Epithelial cell of esophagus (primary cell): ENCODE measurements at regions not wholly inside any gene's neighbourhood (a gene's known extent, or its start where the extent isn't known, plus 50 kb on each side); places are given as distances from the start of the nearest gene placed in this dataset.

Source experiments
- DNase-seq: peaks from one replicate; pipeline ENCODE4 v3.0.0; 2010; ENCODE audit warnings: low read depth
- H3K4me3 ChIP-seq: 2 replicates; pipeline ENCODE4 v1.5.1; 2011; ENCODE audit warnings: mild to moderate bottlenecking, low read length, control low read depth
- TF ChIP-seq, protein P1 (sequence below): IDR thresholded peaks from 2 replicates; pipeline ENCODE4 v1.5.1; 2011; ENCODE audit warnings: low read depth, mild to moderate bottlenecking, low read length, control low read depth, inconsistent platforms; ENCODE audit not compliant: insufficient read depth; ENCODE audit errors: missing control alignments

DNA sequence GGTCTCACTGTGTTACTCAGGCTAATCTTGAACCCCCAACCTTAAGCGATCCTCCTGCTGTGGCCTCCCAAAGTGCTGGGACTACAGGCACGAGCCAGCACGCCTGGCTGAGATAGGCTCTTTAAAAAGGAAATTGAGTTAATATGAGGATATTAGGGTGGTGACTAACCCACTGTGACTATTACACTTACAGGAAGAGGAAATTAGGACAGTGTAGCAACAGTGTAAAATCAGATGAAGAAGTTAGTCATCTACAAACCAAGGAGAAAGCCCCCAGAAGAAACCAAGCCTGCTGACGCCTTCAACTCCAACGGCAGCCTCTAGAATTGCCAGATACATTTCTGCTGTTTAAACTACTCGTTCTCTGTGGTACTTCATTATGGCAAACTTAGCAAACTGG, 711.9 kb downstream of the SUCLG1 start:
- H3K4me3 ChIP-seq = no peak overlapping the region
- DNase-seq = peak; percentile 56
- TF ChIP-seq, protein P1, sequence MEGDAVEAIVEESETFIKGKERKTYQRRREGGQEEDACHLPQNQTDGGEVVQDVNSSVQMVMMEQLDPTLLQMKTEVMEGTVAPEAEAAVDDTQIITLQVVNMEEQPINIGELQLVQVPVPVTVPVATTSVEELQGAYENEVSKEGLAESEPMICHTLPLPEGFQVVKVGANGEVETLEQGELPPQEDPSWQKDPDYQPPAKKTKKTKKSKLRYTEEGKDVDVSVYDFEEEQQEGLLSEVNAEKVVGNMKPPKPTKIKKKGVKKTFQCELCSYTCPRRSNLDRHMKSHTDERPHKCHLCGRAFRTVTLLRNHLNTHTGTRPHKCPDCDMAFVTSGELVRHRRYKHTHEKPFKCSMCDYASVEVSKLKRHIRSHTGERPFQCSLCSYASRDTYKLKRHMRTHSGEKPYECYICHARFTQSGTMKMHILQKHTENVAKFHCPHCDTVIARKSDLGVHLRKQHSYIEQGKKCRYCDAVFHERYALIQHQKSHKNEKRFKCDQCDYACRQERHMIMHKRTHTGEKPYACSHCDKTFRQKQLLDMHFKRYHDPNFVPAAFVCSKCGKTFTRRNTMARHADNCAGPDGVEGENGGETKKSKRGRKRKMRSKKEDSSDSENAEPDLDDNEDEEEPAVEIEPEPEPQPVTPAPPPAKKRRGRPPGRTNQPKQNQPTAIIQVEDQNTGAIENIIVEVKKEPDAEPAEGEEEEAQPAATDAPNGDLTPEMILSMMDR = no peak

DNA sequence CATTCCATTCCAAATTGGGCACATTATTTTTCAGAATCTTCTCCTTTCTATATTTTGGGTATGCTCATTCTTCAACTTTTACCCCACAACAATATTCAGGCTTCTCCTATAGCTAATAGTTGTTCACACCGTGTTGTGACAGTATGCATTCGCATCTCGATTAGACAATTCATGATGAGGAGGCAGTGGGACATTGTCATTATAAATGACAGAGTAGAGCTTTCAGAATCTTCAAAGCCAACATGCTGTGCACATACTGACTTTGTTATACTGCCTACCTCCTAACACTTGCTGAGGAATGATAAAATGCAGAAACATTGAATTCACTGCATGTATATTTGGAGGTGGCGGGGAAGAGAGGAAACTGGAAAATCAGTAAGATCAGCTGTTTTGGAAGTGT, 714.2 kb downstream of the SUCLG1 start:
- TF ChIP-seq, protein P1 = no peak
- no peak overlapping the region for H3K4me3 ChIP-seq
- DNase-seq = no peak

DNA sequence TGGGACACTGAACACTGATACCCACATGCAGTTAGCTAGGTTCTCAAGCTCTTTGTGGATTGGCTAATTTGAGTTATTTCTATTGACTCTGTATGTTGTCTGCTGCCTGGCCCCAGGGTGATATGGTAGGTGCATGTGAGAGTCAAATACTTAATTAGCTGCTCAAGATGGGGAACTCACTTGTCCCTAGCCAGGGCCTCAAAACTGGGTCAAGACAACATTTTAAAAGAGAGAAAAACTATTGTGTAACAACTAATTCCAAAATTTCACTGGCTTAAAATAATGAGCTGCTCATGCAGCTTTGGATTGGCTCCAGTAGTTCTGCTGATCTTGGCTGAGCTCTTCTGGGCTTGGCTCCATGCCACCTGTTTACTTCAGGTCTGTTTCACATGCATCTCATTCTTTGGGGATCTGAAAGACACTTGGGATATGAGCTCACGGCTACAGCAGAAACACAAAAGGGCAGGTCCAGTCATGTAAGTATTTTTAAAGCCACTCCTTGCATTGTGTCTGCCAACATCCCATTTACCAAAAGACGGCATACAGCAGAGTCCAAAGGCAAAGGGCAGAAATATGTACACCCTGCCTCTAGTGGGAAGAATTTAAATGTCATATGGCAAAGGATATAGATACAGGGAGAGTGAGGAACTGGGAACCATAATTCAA, 716.8 kb downstream of the SUCLG1 start:
- no peak overlapping the region for H3K4me3 ChIP-seq
- peak; percentile 97 for DNase-seq
- TF ChIP-seq, protein P1 = peak; percentile 53

DNA sequence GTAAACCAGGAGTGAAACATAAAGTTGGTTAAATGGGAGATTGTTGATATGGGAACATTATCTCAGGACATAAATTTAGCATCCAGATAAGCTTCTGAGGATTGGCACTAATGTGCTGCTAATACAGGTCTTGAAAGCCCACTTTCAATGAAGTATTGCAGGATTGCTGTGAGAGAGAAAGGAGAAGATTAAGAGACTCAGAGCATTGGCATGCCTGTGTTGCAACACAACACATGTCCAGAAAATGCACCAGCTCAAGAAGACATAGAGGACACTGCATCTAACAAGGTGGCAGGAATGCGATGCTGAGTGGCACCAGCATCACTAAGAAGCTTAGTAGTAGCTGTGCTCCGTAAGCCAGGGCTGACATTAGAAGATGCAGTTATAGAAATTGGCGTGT, 728.9 kb downstream of the SUCLG1 start:
- peak; percentile 35 for DNase-seq
- TF ChIP-seq, protein P1 = no peak
- no peak overlapping the region for H3K4me3 ChIP-seq

DNA sequence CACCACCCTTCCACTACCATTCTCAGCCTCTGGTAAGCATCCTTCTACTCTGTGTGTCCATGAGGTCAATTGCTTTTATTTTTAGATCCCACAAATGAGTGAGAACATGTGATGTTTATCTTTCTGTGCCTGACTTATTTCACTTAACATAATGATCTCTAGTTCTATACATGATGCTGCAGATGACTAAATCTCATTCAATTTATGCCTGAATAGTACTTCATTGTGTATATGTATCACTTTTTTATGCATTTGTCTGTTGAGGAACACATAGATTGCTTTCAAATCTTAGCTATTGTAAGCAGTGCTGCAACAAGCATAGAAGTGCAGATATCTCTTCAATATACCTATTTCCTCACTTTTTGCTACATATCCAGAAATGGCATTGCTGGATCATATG, 733.3 kb downstream of the SUCLG1 start:
- no peak overlapping the region for H3K4me3 ChIP-seq
- no peak for DNase-seq
- TF ChIP-seq, protein P1 = no peak

DNA sequence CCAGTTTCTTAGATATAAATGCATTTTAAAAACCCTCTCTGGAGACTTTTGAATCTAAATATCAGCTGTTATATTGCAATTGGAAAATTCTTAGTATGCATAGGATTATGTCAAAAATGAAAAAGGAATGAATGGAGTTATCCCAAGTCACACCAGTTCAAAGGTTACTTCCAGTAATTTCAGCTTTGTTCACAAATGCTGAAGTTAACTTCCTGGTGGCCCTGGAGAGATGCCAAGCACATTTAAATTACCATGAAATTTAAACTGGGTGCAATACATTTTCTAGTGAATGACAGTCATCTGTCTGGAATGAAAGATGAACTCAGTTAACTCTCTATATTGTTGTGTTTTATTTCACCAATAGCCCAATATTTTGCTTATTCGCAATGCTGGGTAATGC, 753.9 kb downstream of the SUCLG1 start:
- no peak for DNase-seq
- H3K4me3 ChIP-seq = no peak overlapping the region
- TF ChIP-seq, protein P1 = no peak

DNA sequence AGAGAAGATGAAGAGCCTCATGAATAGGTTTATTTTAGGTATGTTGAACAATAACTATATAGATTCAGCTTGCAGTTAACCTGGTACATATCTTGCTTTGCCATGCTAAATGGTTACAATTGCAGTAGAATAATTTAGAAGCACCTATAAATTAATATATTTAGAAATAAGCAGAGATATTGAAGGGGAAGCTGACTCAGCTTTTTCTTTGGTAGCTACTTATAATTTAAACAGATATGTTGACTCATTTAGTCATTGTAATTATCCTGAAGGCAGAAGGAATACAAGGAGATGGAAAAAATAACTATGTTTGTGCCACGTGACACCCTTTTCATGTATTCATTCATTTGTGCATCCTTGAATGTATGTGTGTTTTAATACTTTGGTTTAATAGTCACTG, 755.5 kb downstream of the SUCLG1 start:
- TF ChIP-seq, protein P1 = no peak
- no peak for DNase-seq
- H3K4me3 ChIP-seq = no peak overlapping the region
